ENCODE measurements at regions not wholly inside any gene's neighbourhood (a gene's known extent, or its start where the extent isn't known, plus 50 kb on each side); places are given as distances from the start of the nearest gene placed in this dataset.

DNA sequence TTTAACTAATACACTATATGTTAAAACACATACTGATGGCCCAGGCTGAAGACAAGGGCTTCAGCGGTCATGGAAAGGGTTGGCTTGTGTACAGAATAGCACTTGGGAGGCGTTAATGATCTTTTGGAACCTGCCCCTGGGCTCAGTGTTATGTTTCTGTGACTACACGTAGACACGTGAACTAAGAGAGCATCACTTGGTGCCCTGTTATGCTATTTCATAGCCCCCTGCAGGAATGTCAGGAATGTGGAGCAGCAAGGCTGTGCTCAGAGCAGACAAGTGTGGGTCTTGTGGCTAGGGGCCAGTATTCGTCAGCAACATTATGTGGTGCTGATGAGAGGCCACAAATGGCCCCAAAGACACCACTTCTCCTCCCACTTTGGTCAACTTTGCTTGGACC lies 132.4 kb downstream of the MAP3K21 start:
- TF ChIP-seq, protein P1, sequence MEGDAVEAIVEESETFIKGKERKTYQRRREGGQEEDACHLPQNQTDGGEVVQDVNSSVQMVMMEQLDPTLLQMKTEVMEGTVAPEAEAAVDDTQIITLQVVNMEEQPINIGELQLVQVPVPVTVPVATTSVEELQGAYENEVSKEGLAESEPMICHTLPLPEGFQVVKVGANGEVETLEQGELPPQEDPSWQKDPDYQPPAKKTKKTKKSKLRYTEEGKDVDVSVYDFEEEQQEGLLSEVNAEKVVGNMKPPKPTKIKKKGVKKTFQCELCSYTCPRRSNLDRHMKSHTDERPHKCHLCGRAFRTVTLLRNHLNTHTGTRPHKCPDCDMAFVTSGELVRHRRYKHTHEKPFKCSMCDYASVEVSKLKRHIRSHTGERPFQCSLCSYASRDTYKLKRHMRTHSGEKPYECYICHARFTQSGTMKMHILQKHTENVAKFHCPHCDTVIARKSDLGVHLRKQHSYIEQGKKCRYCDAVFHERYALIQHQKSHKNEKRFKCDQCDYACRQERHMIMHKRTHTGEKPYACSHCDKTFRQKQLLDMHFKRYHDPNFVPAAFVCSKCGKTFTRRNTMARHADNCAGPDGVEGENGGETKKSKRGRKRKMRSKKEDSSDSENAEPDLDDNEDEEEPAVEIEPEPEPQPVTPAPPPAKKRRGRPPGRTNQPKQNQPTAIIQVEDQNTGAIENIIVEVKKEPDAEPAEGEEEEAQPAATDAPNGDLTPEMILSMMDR (conservative IDR thresholded peaks at IDR 0.05 in 1 of 2, IDR thresholded peaks at IDR 0.05 in 1 of 2; ENCODE audit: low read depth in 1 of 2, low read length in 2 of 2), result no peak
- TF ChIP-seq EZH2 (IDR thresholded peaks at IDR 0.05; ENCODE audit: low read length, missing control alignments), result no peak

Measured in fibroblast of lung (primary cell).